NCI-H2196 (cell line): ENCODE measurements at regions not wholly inside any gene's neighbourhood (a gene's known extent, or its start where the extent isn't known, plus 50 kb on each side); places are given as distances from the start of the nearest gene placed in this dataset.

Experiments
- DNase-seq: peaks from one replicate; lab custom pipeline; 2025; ENCODE audit not compliant: unreplicated experiment; lab: John Stamatoyannopoulos, UW

GRCh38 chr1:38580594-38580993, 279.0 kb downstream of the RRAGC start:
- DNase-seq = no peak

GRCh38 chr1:38579056-38579455, 280.5 kb downstream of the RRAGC start:
- no peak for DNase-seq

- no peak for DNase-seq
Observed at GRCh38 chr1:38578271-38578951, 281.2 kb downstream of the RRAGC start.

GRCh38 chr1:38577937-38578270, 281.7 kb downstream of the RRAGC start:
- no peak for DNase-seq

GRCh38 chr1:38577385-38577784, 282.2 kb downstream of the RRAGC start:
- no peak for DNase-seq

GRCh38 chr1:38576241-38576640, 283.3 kb downstream of the RRAGC start:
- DNase-seq = no peak

GRCh38 chr1:38571726-38572125, 287.8 kb downstream of the RRAGC start:
- DNase-seq = no peak

- no peak for DNase-seq
Observed at GRCh38 chr1:38570657-38570975, 289.0 kb downstream of the RRAGC start.

- DNase-seq = no peak
Observed at GRCh38 chr1:38569932-38570656, 289.5 kb downstream of the RRAGC start.

GRCh38 chr1:38568061-38568857, 291.3 kb downstream of the RRAGC start:
- no peak for DNase-seq

- DNase-seq = no peak
Observed at GRCh38 chr1:38567401-38567800, 292.2 kb downstream of the RRAGC start.

- DNase-seq = no peak
Observed at GRCh38 chr1:38565020-38565491, 294.5 kb downstream of the RRAGC start.

GRCh38 chr1:38563942-38564735, 295.4 kb downstream of the RRAGC start:
- no peak for DNase-seq

GRCh38 chr1:38561725-38562124, 297.8 kb downstream of the RRAGC start:
- no peak for DNase-seq

- no peak for DNase-seq
Observed at GRCh38 chr1:38561110-38561509, 298.5 kb downstream of the RRAGC start.

GRCh38 chr1:38560457-38560856, 299.1 kb downstream of the RRAGC start:
- DNase-seq = no peak

GRCh38 chr1:38559446-38560165, 300.0 kb downstream of the RRAGC start:
- DNase-seq = no peak

GRCh38 chr1:38558500-38559445, 300.8 kb downstream of the RRAGC start:
- DNase-seq = no peak

- no peak for DNase-seq
Observed at GRCh38 chr1:38558055-38558454, 301.5 kb downstream of the RRAGC start.
